ENCODE measurements at regions not wholly inside any gene's neighbourhood (a gene's known extent, or its start where the extent isn't known, plus 50 kb on each side); places are given as distances from the start of the nearest gene placed in this dataset.
"Not testable (repeated sequence)": the region's sequence is repeated elsewhere in the genome, so short reads cannot be mapped to it uniquely, and the experiment has no call there.

- no peak for DNase-seq (ENCODE audit: low read depth)
- no peak for TF ChIP-seq CTCF (conservative IDR thresholded peaks at IDR 0.05; ENCODE audit: low read depth, low read length)
Observed at GRCh38 chr5:103867857-103868598, 305.4 kb upstream of the NUDT12 start.

GRCh38 chr5:103866169-103866568, 303.6 kb upstream of the NUDT12 start:
- TF ChIP-seq CTCF (conservative IDR thresholded peaks at IDR 0.05; ENCODE audit: low read depth, low read length) = no peak
- no peak overlapping the region for H3K4me3 ChIP-seq (ENCODE audit: low read length)
- DNase-seq (ENCODE audit: low read depth) = peak; percentile 30

More at GRCh38 chr5:103867857-103868598, 305.4 kb upstream of the NUDT12 start:
- no peak overlapping the region for H3K4me3 ChIP-seq (ENCODE audit: low read length)

- no peak for TF ChIP-seq CTCF (conservative IDR thresholded peaks at IDR 0.05; ENCODE audit: low read depth, low read length)
- no peak for DNase-seq (ENCODE audit: low read depth)
- H3K4me3 ChIP-seq (ENCODE audit: low read length) = no peak overlapping the region
Observed at GRCh38 chr5:103862398-103862797, 299.8 kb upstream of the NUDT12 start.

- TF ChIP-seq CTCF (conservative IDR thresholded peaks at IDR 0.05; ENCODE audit: low read depth, low read length) = no peak
- no peak overlapping the region for H3K4me3 ChIP-seq (ENCODE audit: low read length)
- no peak for DNase-seq (ENCODE audit: low read depth)
Observed at GRCh38 chr5:103860327-103860726, 297.7 kb upstream of the NUDT12 start.

GRCh38 chr5:103858367-103858766, 295.8 kb upstream of the NUDT12 start:
- not testable (repeated sequence) for DNase-seq (ENCODE audit: low read depth); H3K4me3 ChIP-seq (ENCODE audit: low read length)

- TF ChIP-seq CTCF (conservative IDR thresholded peaks at IDR 0.05; ENCODE audit: low read depth, low read length) = no peak
- no peak overlapping the region for H3K4me3 ChIP-seq (ENCODE audit: low read length)
- DNase-seq (ENCODE audit: low read depth) = no peak
Observed at GRCh38 chr5:103851091-103851490, 288.5 kb upstream of the NUDT12 start.

GRCh38 chr5:103849934-103850333, 287.3 kb upstream of the NUDT12 start:
- no peak for TF ChIP-seq CTCF (conservative IDR thresholded peaks at IDR 0.05; ENCODE audit: low read depth, low read length)
- DNase-seq (ENCODE audit: low read depth) = peak; percentile 88

More at GRCh38 chr5:103849934-103850333, 287.3 kb upstream of the NUDT12 start:
- no peak overlapping the region for H3K4me3 ChIP-seq (ENCODE audit: low read length)
